ENCODE measurements at regions not wholly inside any gene's neighbourhood (a gene's known extent, or its start where the extent isn't known, plus 50 kb on each side); places are given as distances from the start of the nearest gene placed in this dataset.

DNA sequence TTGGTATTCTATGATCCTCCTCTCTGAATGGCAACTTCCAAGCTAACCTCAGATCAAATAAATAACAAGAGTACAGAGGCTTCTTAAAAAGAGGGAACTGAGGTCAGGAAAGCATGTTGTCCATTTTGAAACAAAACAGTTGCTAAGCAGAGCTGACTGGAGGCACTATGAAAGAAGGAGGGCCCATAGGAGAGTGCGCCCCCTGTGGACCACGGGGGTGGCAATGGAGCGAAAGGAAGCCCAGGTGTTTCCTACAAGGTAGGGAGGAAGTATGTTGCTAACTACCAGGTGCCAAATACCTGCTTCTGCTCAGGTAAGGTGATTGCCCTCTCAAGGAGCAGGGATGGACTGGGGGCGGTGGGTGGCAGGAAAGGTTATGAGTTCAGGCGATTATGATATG lies 101.8 kb upstream of the MAST4 start:
- TF ChIP-seq CTCF (IDR thresholded peaks at IDR 0.05) = no peak
- TF ChIP-seq EP300 (IDR thresholded peaks at IDR 0.05) = no peak
- TF ChIP-seq POLR2A (IDR thresholded peaks at IDR 0.05; ENCODE audit: low read depth) = no peak
